GM12891 (cell line): ENCODE measurements at regions not wholly inside any gene's neighbourhood (a gene's known extent, or its start where the extent isn't known, plus 50 kb on each side); places are given as distances from the start of the nearest gene placed in this dataset.

Source experiments
- POLR2AphosphoS5 ChIP-seq: IDR thresholded peaks from 2 replicates; pipeline ENCODE4 v1.6.1; 2011; ENCODE audit warnings: low read depth, low read length, control low read depth
- SPI1 ChIP-seq: IDR thresholded peaks from 2 replicates; pipeline ENCODE4 v1.6.1; 2011; ENCODE audit warnings: low read depth, low read length, control low read depth

- TF ChIP-seq SPI1 (no peak), POLR2AphosphoS5 (no peak)
Measured at GRCh38 chr10:65548001-65548400, 1377.8 kb upstream of the LRRTM3 start.
